GM23338 (cell line): ENCODE measurements at regions not wholly inside any gene's neighbourhood (a gene's known extent, or its start where the extent isn't known, plus 50 kb on each side); places are given as distances from the start of the nearest gene placed in this dataset.

ENCODE experiments used
- ATAC-seq: fragments of 200-7000 bp; cut with Tn5 transposase; 3 replicates; pipeline ENCODE4 v1.9.1; 2020
- DNase-seq: peaks from one replicate; pipeline ENCODE4 v3.0.0-alpha.2; 2015; ENCODE audit warnings: low spot score
- H2AFZ ChIP-seq: fragments of 200-600 bp; sonication (generic); 2 replicates; pipeline ENCODE4 v1.8.0; 2016; ENCODE audit warnings: antibody characterized with exemption, mild to moderate bottlenecking, moderate library complexity
- H3F3A ChIP-seq: fragments of 200-600 bp; sonication (generic); replicated peaks from 2 replicates; pipeline ENCODE4 v1.8.0; 2017; ENCODE audit warnings: antibody characterized with exemption, mixed run types, low read depth
- H3K27ac ChIP-seq: fragments of 200-600 bp; sonication (generic); 2 replicates; pipeline ENCODE4 v1.6.1; 2016; ENCODE audit warnings: low read depth
- H3K27me3 ChIP-seq: fragments of 200-600 bp; sonication (generic); 2 replicates; pipeline ENCODE4 v1.8.0; 2016; ENCODE audit warnings: mild to moderate bottlenecking, mixed run types, moderate library complexity; ENCODE audit not compliant: insufficient read depth
- H3K36me3 ChIP-seq: fragments of 200-600 bp; sonication (generic); 2 replicates; pipeline ENCODE4 v1.8.0; 2016; ENCODE audit warnings: mild to moderate bottlenecking; ENCODE audit not compliant: insufficient read depth
- H3K4me1 ChIP-seq: fragments of 200-600 bp; sonication (generic); 2 replicates; pipeline ENCODE4 v1.8.0; 2016; ENCODE audit warnings: mild to moderate bottlenecking, moderate library complexity; ENCODE audit not compliant: insufficient read depth
- H3K4me2 ChIP-seq: fragments of 200-600 bp; sonication (generic); 2 replicates; pipeline ENCODE4 v1.7.1; 2017; ENCODE audit warnings: mixed run types
- H3K4me3 ChIP-seq: fragments of 200-600 bp; sonication (generic); 2 replicates; pipeline ENCODE4 v1.6.1; 2016; ENCODE audit warnings: mixed run types
- H3K79me2 ChIP-seq: fragments of 200-600 bp; sonication (generic); replicated peaks from 2 replicates; pipeline ENCODE4 v1.8.0; 2017; ENCODE audit warnings: mild to moderate bottlenecking; ENCODE audit not compliant: insufficient read depth
- H3K9me2 ChIP-seq: fragments of 200-600 bp; sonication (generic); 2 replicates; pipeline ENCODE4 v1.8.0; 2017; ENCODE audit not compliant: insufficient read depth
- H4K20me1 ChIP-seq: fragments of 200-600 bp; sonication (generic); replicated peaks from 2 replicates; pipeline ENCODE4 v1.8.0; 2017; ENCODE audit warnings: mild to moderate bottlenecking; ENCODE audit not compliant: insufficient read depth
- H3K27ac Mint-ChIP-seq: 2 replicates; pipeline ENCODE4 v1.8.0; 2020; ENCODE audit warnings: inconsistent platforms, mild to moderate bottlenecking, moderate library complexity, mixed read lengths
- H3K27me3 Mint-ChIP-seq: 3 replicates; pipeline ENCODE4 v1.8.0; 2022; ENCODE audit warnings: low read depth, mild to moderate bottlenecking, moderate library complexity, mixed read lengths, inconsistent platforms; ENCODE audit not compliant: insufficient read depth, poor library complexity
- H3K36me3 Mint-ChIP-seq: 3 replicates; pipeline ENCODE4 v1.8.0; 2021; ENCODE audit warnings: low read depth, mild to moderate bottlenecking, inconsistent platforms, moderate library complexity, mixed read lengths
- H3K4me1 Mint-ChIP-seq: 3 replicates; pipeline ENCODE4 v1.8.0; 2020; ENCODE audit warnings: mild to moderate bottlenecking, inconsistent platforms, mixed read lengths
- H3K4me3 Mint-ChIP-seq: 3 replicates; pipeline ENCODE4 v1.8.0; 2021; ENCODE audit warnings: moderate library complexity, mild to moderate bottlenecking, inconsistent platforms, mixed read lengths
- H3K9me3 Mint-ChIP-seq: 3 replicates; pipeline ENCODE4 v1.8.0; 2020; ENCODE audit warnings: moderate library complexity, mild to moderate bottlenecking, inconsistent platforms, mixed read lengths
- CREB1 ChIP-seq: fragments of 250-450 bp; sonication (Bioruptor Pico); IDR thresholded peaks from 2 replicates; pipeline ENCODE4 v1.5.0; 2020; ENCODE audit warnings: low read depth, mild to moderate bottlenecking, moderate library complexity
- EZH2 ChIP-seq: fragments of 200-600 bp; sonication (generic); IDR thresholded peaks from one replicate; pipeline ENCODE4 v1.8.0; 2017; ENCODE audit warnings: antibody characterized with exemption, mild to moderate bottlenecking, low read depth; ENCODE audit not compliant: unreplicated experiment
- EZH2phosphoT487 ChIP-seq: fragments of 200-600 bp; sonication (generic); IDR thresholded peaks from one replicate; pipeline ENCODE4 v1.8.1; 2018; ENCODE audit warnings: antibody characterized with exemption; ENCODE audit not compliant: unreplicated experiment
- JUNB ChIP-seq: IDR thresholded peaks from one replicate; pipeline ENCODE4 v1.6.1; 2016; ENCODE audit warnings: antibody characterized with exemption; ENCODE audit not compliant: unreplicated experiment
- NANOG ChIP-seq: IDR thresholded peaks from 2 replicates; pipeline ENCODE4 v1.6.1; 2016; ENCODE audit warnings: antibody characterized with exemption, borderline replicate concordance
- POLR2AphosphoS5 ChIP-seq: IDR thresholded peaks from 2 replicates; pipeline ENCODE4 v1.6.1; 2016; ENCODE audit warnings: antibody characterized with exemption, low read depth
- ZNF114 ChIP-seq: fragments of 250-450 bp; sonication (Bioruptor Pico); IDR thresholded peaks from 2 replicates; pipeline ENCODE4 v1.5.0; 2020; ENCODE audit warnings: mild to moderate bottlenecking, moderate library complexity
- ZNF331 ChIP-seq: fragments of 250-450 bp; sonication (Bioruptor Pico); IDR thresholded peaks from 2 replicates; pipeline ENCODE4 v1.5.0; 2020; ENCODE audit warnings: low read depth, mild to moderate bottlenecking, moderate library complexity
- ZNF462 ChIP-seq: fragments of 250-450 bp; sonication (Bioruptor Pico); IDR thresholded peaks from 2 replicates; pipeline ENCODE4 v1.5.0; 2020; ENCODE audit warnings: mild to moderate bottlenecking, moderate library complexity
- TF ChIP-seq, protein P1 (sequence below), 2 experiments: fragments of 200-600 bp in 1 of 2; sonication (generic) in 1 of 2; conservative IDR thresholded peaks; 2 replicates each; pipeline versions ENCODE4 v1.5.1 to v1.6.1; 2016 to 2017; ENCODE audit warnings: antibody characterized with exemption in 2 of 2, low read depth in 2 of 2, mild to moderate bottlenecking in 2 of 2, moderate library complexity in 1 of 2
- TF ChIP-seq, protein P2 (sequence below): IDR thresholded peaks from 2 replicates; pipeline ENCODE4 v1.6.1; 2016; ENCODE audit warnings: antibody characterized with exemption
- TF ChIP-seq, protein P3 (sequence below): IDR thresholded peaks from one replicate; pipeline ENCODE4 v1.6.1; 2018; ENCODE audit warnings: antibody characterized with exemption; ENCODE audit not compliant: unreplicated experiment

GRCh38 chr11:44505581-44506054 is 59.8 kb upstream of the CD82 start:
- Histone ChIP-seq H3K27me3 (no peaks in the 10 kb centered on the region), H3K4me1 (no peaks in the 10 kb centered on the region), H3K36me3 (no peaks in the 10 kb centered on the region), H3K27ac (no peak overlapping the region), H4K20me1 (no peaks in the 10 kb centered on the region), H2AFZ (no peak overlapping the region), H3K4me2 (no peak overlapping the region), H3K9me2 (no peaks in the 10 kb centered on the region), H3K4me3 (no peak overlapping the region), H3F3A (no peaks in the 10 kb centered on the region), H3K79me2 (no peaks in the 10 kb centered on the region)
- no peaks in the 10 kb centered on the region for H3K36me3 Mint-ChIP-seq
- H3K4me1 Mint-ChIP-seq = no peaks in the 10 kb centered on the region
- H3K4me3 Mint-ChIP-seq = no peak overlapping the region
- DNase-seq = no peak
- no peak for ATAC-seq
- H3K27me3 Mint-ChIP-seq = peaks cover 5% of the 10 kb centered on the region
- no peak overlapping the region for H3K27ac Mint-ChIP-seq
- TF ChIP-seq CREB1 (CRISPR knock-in tag) = no peak
- no peak for TF ChIP-seq JUNB
- no peak for TF ChIP-seq ZNF331 (CRISPR knock-in tag)
- no peak for TF ChIP-seq ZNF114 (CRISPR knock-in tag)
- TF ChIP-seq, protein P1, sequence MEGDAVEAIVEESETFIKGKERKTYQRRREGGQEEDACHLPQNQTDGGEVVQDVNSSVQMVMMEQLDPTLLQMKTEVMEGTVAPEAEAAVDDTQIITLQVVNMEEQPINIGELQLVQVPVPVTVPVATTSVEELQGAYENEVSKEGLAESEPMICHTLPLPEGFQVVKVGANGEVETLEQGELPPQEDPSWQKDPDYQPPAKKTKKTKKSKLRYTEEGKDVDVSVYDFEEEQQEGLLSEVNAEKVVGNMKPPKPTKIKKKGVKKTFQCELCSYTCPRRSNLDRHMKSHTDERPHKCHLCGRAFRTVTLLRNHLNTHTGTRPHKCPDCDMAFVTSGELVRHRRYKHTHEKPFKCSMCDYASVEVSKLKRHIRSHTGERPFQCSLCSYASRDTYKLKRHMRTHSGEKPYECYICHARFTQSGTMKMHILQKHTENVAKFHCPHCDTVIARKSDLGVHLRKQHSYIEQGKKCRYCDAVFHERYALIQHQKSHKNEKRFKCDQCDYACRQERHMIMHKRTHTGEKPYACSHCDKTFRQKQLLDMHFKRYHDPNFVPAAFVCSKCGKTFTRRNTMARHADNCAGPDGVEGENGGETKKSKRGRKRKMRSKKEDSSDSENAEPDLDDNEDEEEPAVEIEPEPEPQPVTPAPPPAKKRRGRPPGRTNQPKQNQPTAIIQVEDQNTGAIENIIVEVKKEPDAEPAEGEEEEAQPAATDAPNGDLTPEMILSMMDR (conservative IDR thresholded peaks at IDR 0.05; ENCODE audit: low read depth in 2 of 2) = no peak
- no peak for TF ChIP-seq ZNF462 (CRISPR knock-in tag)
- TF ChIP-seq, protein P2, sequence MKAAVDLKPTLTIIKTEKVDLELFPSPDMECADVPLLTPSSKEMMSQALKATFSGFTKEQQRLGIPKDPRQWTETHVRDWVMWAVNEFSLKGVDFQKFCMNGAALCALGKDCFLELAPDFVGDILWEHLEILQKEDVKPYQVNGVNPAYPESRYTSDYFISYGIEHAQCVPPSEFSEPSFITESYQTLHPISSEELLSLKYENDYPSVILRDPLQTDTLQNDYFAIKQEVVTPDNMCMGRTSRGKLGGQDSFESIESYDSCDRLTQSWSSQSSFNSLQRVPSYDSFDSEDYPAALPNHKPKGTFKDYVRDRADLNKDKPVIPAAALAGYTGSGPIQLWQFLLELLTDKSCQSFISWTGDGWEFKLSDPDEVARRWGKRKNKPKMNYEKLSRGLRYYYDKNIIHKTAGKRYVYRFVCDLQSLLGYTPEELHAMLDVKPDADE = no peak
- TF ChIP-seq POLR2AphosphoS5 = no peak
- TF ChIP-seq NANOG = no peak
- no peak for TF ChIP-seq EZH2
- TF ChIP-seq EZH2phosphoT487 = no peak
- TF ChIP-seq, protein P3, sequence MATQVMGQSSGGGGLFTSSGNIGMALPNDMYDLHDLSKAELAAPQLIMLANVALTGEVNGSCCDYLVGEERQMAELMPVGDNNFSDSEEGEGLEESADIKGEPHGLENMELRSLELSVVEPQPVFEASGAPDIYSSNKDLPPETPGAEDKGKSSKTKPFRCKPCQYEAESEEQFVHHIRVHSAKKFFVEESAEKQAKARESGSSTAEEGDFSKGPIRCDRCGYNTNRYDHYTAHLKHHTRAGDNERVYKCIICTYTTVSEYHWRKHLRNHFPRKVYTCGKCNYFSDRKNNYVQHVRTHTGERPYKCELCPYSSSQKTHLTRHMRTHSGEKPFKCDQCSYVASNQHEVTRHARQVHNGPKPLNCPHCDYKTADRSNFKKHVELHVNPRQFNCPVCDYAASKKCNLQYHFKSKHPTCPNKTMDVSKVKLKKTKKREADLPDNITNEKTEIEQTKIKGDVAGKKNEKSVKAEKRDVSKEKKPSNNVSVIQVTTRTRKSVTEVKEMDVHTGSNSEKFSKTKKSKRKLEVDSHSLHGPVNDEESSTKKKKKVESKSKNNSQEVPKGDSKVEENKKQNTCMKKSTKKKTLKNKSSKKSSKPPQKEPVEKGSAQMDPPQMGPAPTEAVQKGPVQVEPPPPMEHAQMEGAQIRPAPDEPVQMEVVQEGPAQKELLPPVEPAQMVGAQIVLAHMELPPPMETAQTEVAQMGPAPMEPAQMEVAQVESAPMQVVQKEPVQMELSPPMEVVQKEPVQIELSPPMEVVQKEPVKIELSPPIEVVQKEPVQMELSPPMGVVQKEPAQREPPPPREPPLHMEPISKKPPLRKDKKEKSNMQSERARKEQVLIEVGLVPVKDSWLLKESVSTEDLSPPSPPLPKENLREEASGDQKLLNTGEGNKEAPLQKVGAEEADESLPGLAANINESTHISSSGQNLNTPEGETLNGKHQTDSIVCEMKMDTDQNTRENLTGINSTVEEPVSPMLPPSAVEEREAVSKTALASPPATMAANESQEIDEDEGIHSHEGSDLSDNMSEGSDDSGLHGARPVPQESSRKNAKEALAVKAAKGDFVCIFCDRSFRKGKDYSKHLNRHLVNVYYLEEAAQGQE = no peak
- peaks cover 3% of the 10 kb centered on the region; the same call in 2 of the 3 replicates for H3K9me3 Mint-ChIP-seq
